Fibroblast of mammary gland (primary cell): ENCODE measurements at regions not wholly inside any gene's neighbourhood (a gene's known extent, or its start where the extent isn't known, plus 50 kb on each side); places are given as distances from the start of the nearest gene placed in this dataset.
A peak's percentile ranks its signal among the peaks of the same experiment; 100 is the strongest.

ENCODE experiments used
- DNase-seq: peaks from one replicate; pipeline ENCODE4 v3.0.0-alpha.2; 2010; ENCODE audit warnings: low read depth
- H3K4me3 ChIP-seq: 2 replicates; pipeline ENCODE4 v1.5.1; 2011; ENCODE audit warnings: low read depth, mild to moderate bottlenecking, low read length, moderate library complexity; ENCODE audit not compliant: control insufficient read depth
- TF ChIP-seq, protein P1 (sequence below): conservative IDR thresholded peaks from 2 replicates; pipeline ENCODE4 v1.5.1; 2011; ENCODE audit warnings: low read depth, low read length, inconsistent platforms; ENCODE audit not compliant: control insufficient read depth, insufficient read depth

DNA sequence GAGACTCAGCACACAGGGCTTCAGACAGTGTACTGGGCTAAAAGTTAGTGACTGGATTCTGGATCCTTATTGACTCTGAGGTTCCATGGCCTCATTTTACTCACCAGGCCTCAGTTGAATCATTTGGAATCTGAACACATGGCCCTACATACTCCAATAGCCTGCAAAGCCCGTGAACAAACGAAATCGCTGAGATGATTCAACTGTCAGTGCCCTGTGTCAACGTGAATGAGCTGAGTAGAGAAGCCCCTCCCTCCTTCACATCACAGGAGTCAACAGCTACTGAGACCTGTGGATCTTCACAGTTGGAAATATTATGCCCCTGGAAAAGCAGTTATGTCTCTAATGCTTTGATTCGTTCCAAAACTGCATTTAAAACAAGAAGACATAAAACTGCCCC lies 429.3 kb downstream of the GADD45G start:
- no peak overlapping the region for H3K4me3 ChIP-seq
- DNase-seq, result no peak
- TF ChIP-seq, protein P1, sequence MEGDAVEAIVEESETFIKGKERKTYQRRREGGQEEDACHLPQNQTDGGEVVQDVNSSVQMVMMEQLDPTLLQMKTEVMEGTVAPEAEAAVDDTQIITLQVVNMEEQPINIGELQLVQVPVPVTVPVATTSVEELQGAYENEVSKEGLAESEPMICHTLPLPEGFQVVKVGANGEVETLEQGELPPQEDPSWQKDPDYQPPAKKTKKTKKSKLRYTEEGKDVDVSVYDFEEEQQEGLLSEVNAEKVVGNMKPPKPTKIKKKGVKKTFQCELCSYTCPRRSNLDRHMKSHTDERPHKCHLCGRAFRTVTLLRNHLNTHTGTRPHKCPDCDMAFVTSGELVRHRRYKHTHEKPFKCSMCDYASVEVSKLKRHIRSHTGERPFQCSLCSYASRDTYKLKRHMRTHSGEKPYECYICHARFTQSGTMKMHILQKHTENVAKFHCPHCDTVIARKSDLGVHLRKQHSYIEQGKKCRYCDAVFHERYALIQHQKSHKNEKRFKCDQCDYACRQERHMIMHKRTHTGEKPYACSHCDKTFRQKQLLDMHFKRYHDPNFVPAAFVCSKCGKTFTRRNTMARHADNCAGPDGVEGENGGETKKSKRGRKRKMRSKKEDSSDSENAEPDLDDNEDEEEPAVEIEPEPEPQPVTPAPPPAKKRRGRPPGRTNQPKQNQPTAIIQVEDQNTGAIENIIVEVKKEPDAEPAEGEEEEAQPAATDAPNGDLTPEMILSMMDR, result no peak

DNA sequence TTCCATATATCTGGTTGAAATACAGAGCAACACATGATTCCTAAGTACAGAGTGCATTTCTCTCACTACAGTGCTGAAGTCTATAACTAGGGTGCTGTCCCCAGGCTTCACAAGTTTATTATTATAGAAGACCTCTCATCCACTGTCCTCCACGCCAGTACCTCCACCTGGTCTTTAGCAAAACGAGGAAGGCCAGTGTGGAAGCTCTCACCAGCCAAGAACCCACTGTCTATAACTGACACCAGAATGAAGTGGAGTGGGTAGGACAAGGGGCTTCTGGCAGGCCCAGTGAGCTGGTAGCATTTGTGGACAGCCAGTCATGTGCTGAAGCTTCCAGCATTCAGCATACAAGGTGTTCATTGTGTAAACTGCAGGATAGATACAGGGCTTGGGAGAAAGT lies 430.7 kb downstream of the GADD45G start:
- TF ChIP-seq, protein P1, result no peak

DNA sequence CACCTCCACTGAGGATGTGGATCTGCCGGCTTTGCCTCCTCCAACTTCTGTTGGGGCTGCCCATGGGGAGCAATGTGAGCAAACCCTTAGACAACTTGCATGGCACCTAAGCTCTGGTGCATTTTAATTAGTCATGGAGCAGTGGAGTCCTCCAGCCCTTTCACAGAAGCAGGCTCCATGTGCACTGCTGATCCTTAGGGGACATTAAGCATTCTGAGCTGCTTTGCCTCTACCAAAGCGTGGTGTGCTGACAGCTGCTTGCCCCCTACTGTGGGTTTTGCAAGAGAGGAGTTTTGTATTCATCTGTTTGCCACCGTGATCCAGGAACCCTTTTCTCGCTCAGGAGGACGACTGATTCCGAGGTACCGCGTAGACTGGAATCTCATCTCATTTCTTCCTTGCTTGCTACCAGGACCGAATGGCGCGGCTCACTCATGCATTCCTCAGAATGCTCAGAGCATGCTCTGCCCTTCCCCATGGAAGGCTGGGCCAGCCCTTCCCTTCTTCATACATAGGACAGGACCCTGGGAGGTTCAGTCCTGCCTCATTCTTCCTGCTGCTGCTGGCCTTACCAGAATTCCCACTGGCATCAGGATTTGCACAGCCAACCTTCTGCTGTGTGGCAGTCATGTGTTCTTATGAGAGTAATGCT lies 432.5 kb downstream of the GADD45G start:
- TF ChIP-seq, protein P1, result no peak
- DNase-seq, result no peak
- H3K4me3 ChIP-seq, result no peak overlapping the region

More for the DNA sequence above, 430.7 kb downstream of the GADD45G start:
- no peak for DNase-seq
- no peak overlapping the region for H3K4me3 ChIP-seq

DNA sequence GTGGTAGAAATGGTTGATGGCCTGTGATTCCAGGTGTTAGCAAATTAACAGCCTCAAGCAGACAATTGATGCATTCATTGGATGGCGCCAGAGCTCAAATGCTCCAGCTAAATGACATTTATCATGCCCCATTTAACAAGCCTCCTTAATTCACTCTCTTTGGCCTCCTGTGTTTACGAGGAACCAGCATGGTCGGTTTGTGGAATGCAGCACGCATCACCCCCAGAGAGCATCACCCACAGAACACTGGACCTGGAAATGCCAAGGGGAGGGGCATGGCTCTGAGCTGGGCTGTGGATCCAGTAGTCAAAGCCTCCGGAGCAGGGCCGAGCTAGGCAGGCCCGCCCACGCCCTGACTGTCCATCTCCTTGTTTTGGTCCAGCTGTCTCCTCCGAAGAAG lies 434.0 kb downstream of the GADD45G start:
- no peak for DNase-seq
- TF ChIP-seq, protein P1, result no peak
- no peak overlapping the region for H3K4me3 ChIP-seq

DNA sequence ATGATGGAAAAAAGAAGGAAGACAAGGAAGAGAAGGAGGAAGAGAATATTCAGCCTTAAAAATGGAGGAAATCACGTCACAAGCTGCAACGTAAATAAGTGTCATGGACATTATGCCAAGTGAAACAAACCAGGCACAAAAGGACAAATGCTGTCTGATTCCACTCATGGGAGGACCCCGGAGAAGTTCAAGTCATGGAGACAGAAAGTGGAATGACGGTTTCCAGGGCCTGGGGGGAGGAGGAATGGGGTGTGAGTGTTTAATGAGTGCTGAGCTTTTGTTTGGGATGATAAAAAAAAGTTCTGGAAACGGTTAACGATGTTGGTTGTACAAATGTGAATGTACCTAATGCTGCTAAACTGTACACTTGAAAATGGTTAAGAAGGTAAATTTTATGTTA lies 439.5 kb downstream of the GADD45G start:
- DNase-seq, result no peak
- TF ChIP-seq, protein P1, result no peak
- no peak overlapping the region for H3K4me3 ChIP-seq

DNA sequence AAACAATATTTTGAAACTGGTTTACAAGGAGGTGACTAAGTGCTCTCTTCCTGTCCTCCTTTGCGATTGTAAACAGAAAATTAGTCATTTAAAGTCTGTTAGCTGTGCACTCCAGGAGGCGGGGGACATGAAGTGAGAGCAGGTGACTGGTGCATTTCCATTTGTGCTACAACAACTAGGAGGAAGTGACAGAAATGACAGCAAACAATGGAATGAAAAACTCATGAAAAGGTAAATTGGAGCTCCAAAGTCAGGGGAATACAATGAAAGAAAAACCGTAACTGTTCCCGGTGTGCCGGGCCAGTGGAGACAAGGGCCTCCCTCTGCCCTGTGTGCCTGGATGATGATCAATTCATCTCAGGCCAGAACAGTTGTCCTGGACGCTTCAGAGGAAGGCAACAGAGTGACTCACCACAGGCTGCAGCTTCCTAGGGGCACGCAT lies 439.9 kb downstream of the GADD45G start:
- peak; percentile 14 for DNase-seq
- H3K4me3 ChIP-seq, result no peak overlapping the region
- TF ChIP-seq, protein P1, result no peak
